K562 (cell line): ENCODE measurements at regions not wholly inside any gene's neighbourhood (a gene's known extent, or its start where the extent isn't known, plus 50 kb on each side); places are given as distances from the start of the nearest gene placed in this dataset.

ENCODE experiments used
- ATAC-seq: fragments of 200-7000 bp; cut with Tn5 transposase; 3 replicates; pipeline ENCODE4 v1.9.1; 2020; ENCODE audit warnings: moderate library complexity
- BruUV-seq: library from RNA; stranded (reverse); fragments of 400-500 nt; replicated peaks from 2 replicates; lab custom pipeline; 2021; lab: Mats Ljungman, UMichigan
- CTCF ChIA-PET: fragments of 300-600 bp; formaldehyde crosslinking; extraction: SDS; loops from one replicate; lab custom pipeline; 2021; ENCODE audit warnings: low intra/inter-chr PET ratio; lab: Yijun Ruan, JAX
- POLR2A ChIA-PET: fragments of 300-600, 350-650 bp; sonication (Branson Sonifier 250); formaldehyde crosslinking; extraction: SDS; loops from one replicate; lab custom pipeline; 2021; ENCODE audit warnings: antibody characterized with exemption, inconsistent platforms; lab: Yijun Ruan, JAX
- DNase-seq, 4 experiments: peaks; one replicate each; pipeline versions ENCODE4 v3.0.0 to v3.0.0-alpha.2; 2011 to 2018; ENCODE audit warnings: low spot score in 3 of 4, mixed read lengths in 3 of 4; ENCODE audit errors: extremely low read depth in 1 of 4
- FAIRE-seq: peaks from 2 replicates; lab custom pipeline; 2011; peaks lifted over from hg19 to GRCh38; lab: Jason Lieb, UNC
- H2AFZ ChIP-seq: 2 replicates; pipeline ENCODE4 v1.6.0; 2011; ENCODE audit warnings: low read depth, low read length, control low read depth, inconsistent platforms
- H3K27ac ChIP-seq: fragments of 200-600 bp; 3 replicates; pipeline ENCODE4 v1.8.0; 2011; ENCODE audit warnings: low read depth, mild to moderate bottlenecking, control low read depth, inconsistent platforms, low read length, moderate library complexity, mixed read lengths; ENCODE audit errors: extremely low read depth
- H3K27me3 ChIP-seq, 2 experiments: fragments of 300-600 bp in 1 of 2; 2 replicates in 1 of 2; 3 replicates in 1 of 2; pipeline versions ENCODE4 v1.6.0 to v1.8.0; 2011; ENCODE audit warnings: inconsistent platforms in 2 of 2, low read length in 2 of 2, mild to moderate bottlenecking in 1 of 2, mixed read lengths in 1 of 2, moderate library complexity in 1 of 2; ENCODE audit not compliant: control insufficient read depth in 2 of 2, insufficient read depth in 2 of 2
- H3K36me3 ChIP-seq: fragments of 300-600 bp; 3 replicates; pipeline ENCODE4 v1.8.0; 2011; ENCODE audit warnings: mild to moderate bottlenecking, low read length, inconsistent platforms; ENCODE audit not compliant: control insufficient read depth, insufficient read depth
- H3K4me1 ChIP-seq, 2 experiments: fragments of 200-600 bp in 1 of 2; replicated peaks in 1 of 2; 2 replicates in 1 of 2; 3 replicates in 1 of 2; pipeline versions ENCODE4 v1.5.1 to v1.8.0; 2011; ENCODE audit warnings: inconsistent platforms in 2 of 2, low read length in 2 of 2, mild to moderate bottlenecking in 1 of 2, mixed read lengths in 1 of 2, moderate library complexity in 1 of 2; ENCODE audit not compliant: control insufficient read depth in 2 of 2, insufficient read depth in 2 of 2
- H3K4me2 ChIP-seq: 2 replicates; pipeline ENCODE4 v1.6.1; 2011; ENCODE audit warnings: low read length, control low read depth, inconsistent platforms, mixed read lengths; ENCODE audit not compliant: insufficient read depth
- H3K4me3 ChIP-seq: fragments of 200-600 bp; sonication (generic), shearing (Covaris generic); 2 replicates; pipeline ENCODE4 v1.5.1; 2016; ENCODE audit warnings: control low read depth, inconsistent platforms
- H3K79me2 ChIP-seq: fragments of 200-600 bp; 3 replicates; pipeline ENCODE4 v1.8.0; 2011; ENCODE audit warnings: low read length, inconsistent platforms; ENCODE audit not compliant: control insufficient read depth, insufficient read depth
- H3K9ac ChIP-seq, 2 experiments: 2 replicates each; pipeline versions ENCODE4 v1.6.0 to v1.6.1; 2011; ENCODE audit warnings: low read depth in 2 of 2, low read length in 2 of 2, control low read depth in 1 of 2, inconsistent platforms in 1 of 2, mild to moderate bottlenecking in 1 of 2, mixed read lengths in 1 of 2; ENCODE audit not compliant: insufficient read depth in 1 of 2
- H3K9me1 ChIP-seq: one replicate; pipeline ENCODE4 v1.6.0; 2011; ENCODE audit warnings: inconsistent platforms, mild to moderate bottlenecking, low read length, moderate library complexity; ENCODE audit not compliant: control insufficient read depth, insufficient read depth
- H3K9me3 ChIP-seq: replicated peaks from 2 replicates; pipeline ENCODE4 v1.5.1; 2011; ENCODE audit warnings: low read depth, low read length, inconsistent platforms; ENCODE audit not compliant: control insufficient read depth, insufficient read depth
- H4K20me1 ChIP-seq: replicated peaks from 2 replicates; pipeline ENCODE4 v1.6.1; 2011; ENCODE audit warnings: low read length, inconsistent platforms, mixed read lengths; ENCODE audit not compliant: control insufficient read depth, insufficient read depth
- CSDE1 ChIP-seq, 2 experiments: fragments of 450-650 bp; IDR thresholded peaks; 2 replicates each; pipeline ENCODE4 v1.6.1; 2016; ENCODE audit warnings: mild to moderate bottlenecking in 1 of 2
- EWSR1 ChIP-seq: fragments of 450-650 bp; IDR thresholded peaks from 2 replicates; pipeline ENCODE4 v1.6.1; 2018; ENCODE audit warnings: borderline replicate concordance, mild to moderate bottlenecking, low read depth, moderate library complexity; ENCODE audit not compliant: partially characterized antibody
- MAFG ChIP-seq: fragments of 450-650 bp; conservative IDR thresholded peaks from 2 replicates; pipeline ENCODE4 v1.6.1; 2016; ENCODE audit warnings: missing genetic modification characterization, missing compliant biosample characterization
- MCM2 ChIP-seq: fragments of 450-650 bp; IDR thresholded peaks from 2 replicates; pipeline ENCODE4 v1.6.1; 2017; ENCODE audit warnings: low read depth, mild to moderate bottlenecking
- RBBP5 ChIP-seq: fragments of 200-600 bp; sonication (generic); IDR thresholded peaks from 2 replicates; pipeline ENCODE4 v1.6.1; 2012; ENCODE audit warnings: borderline replicate concordance, mild to moderate bottlenecking, low read length, control low read depth, inconsistent platforms; ENCODE audit not compliant: insufficient read depth, poor library complexity, severe bottlenecking
- RBM34 ChIP-seq: fragments of 200-400 bp; formaldehyde crosslinking; IDR thresholded peaks from 2 replicates; pipeline ENCODE4 v1.6.1; 2018; ENCODE audit warnings: low read length, borderline replicate concordance; ENCODE audit not compliant: insufficient read depth
- RNF2 ChIP-seq: sonication (generic); IDR thresholded peaks from 2 replicates; pipeline ENCODE4 v1.6.1; 2016
- SIX5 ChIP-seq, 2 experiments: IDR thresholded peaks; 2 replicates each; pipeline ENCODE4 v1.6.1; 2011; ENCODE audit warnings: low read length in 2 of 2, borderline replicate concordance in 1 of 2, low read depth in 1 of 2, mild to moderate bottlenecking in 1 of 2, moderate library complexity in 1 of 2; ENCODE audit not compliant: insufficient read depth in 1 of 2
- SMC3 ChIP-seq: conservative IDR thresholded peaks from 2 replicates; pipeline ENCODE4 v1.6.1; 2011; ENCODE audit warnings: low read depth, low read length, improper control_type of control experiment; ENCODE audit not compliant: insufficient read depth
- TSC22D4 ChIP-seq: fragments of 450-650 bp; IDR thresholded peaks from 2 replicates; pipeline ENCODE4 v1.6.1; 2016; ENCODE audit warnings: missing genetic modification characterization, missing biosample characterization, control low read depth
- ZKSCAN3 ChIP-seq: fragments of 250-450 bp; sonication (Bioruptor Pico); IDR thresholded peaks from 2 replicates; pipeline ENCODE4 v1.4.0; 2020
- ZNF124 ChIP-seq: sonication (generic); formaldehyde crosslinking; IDR thresholded peaks from 2 replicates; pipeline ENCODE4 v1.8.1; 2022; ENCODE audit warnings: missing genetic modification reagents
- ZNF274 ChIP-seq: IDR thresholded peaks from 2 replicates; pipeline ENCODE4 v1.6.1; 2011; ENCODE audit warnings: low read depth, mild to moderate bottlenecking, low read length, moderate library complexity, borderline replicate concordance
- ZNF57 ChIP-seq: fragments of 450-650 bp; formaldehyde crosslinking; IDR thresholded peaks from 2 replicates; pipeline ENCODE4 v1.4.0; 2020; ENCODE audit warnings: mild to moderate bottlenecking, moderate library complexity
- ZNF764 ChIP-seq: fragments of 250-450 bp; sonication (Bioruptor Pico); IDR thresholded peaks from 2 replicates; pipeline ENCODE4 v1.4.0; 2020; ENCODE audit warnings: low read depth, mild to moderate bottlenecking, moderate library complexity
- WGBS: fragments of 100-300 bp; shearing (Covaris generic); methylation state at CpG from one replicate; pipeline ENCODE4 v1.1.6; 2016; ENCODE audit warnings: low coverage, mixed read lengths; ENCODE audit not compliant: insufficient coverage; ENCODE audit errors: missing lambda C conversion rate; 5-methylcytosine and 5-hydroxymethylcytosine counted together
- in situ Hi-C: fragments of 300-500 bp; cut with MboI; formaldehyde crosslinking; loops from 4 replicates; pipeline ENCODE4 v1.15.0; 2018; ENCODE audit warnings: inconsistent platforms, mixed read lengths
- intact Hi-C: fragments of 100-400 bp; cut with micrococcal nuclease; formaldehyde crosslinking; loops from 2 replicates; pipeline ENCODE4 v1.14.2; 2022
- TF ChIP-seq, protein P1 (sequence below): fragments of 450-650 bp; formaldehyde crosslinking; IDR thresholded peaks from 2 replicates; pipeline ENCODE4 v1.4.0; 2020; ENCODE audit warnings: mild to moderate bottlenecking
- TF ChIP-seq, protein P2 (sequence below): fragments of 250-450 bp; sonication (Bioruptor Pico); IDR thresholded peaks from 2 replicates; pipeline ENCODE4 v1.8.0; 2022; ENCODE audit warnings: inconsistent platforms, mild to moderate bottlenecking, moderate library complexity, borderline replicate concordance
- TF ChIP-seq, protein P3 (sequence below): fragments of 250-450 bp; sonication (Bioruptor Pico); IDR thresholded peaks from 2 replicates; pipeline ENCODE4 v1.5.0; 2020; ENCODE audit warnings: mild to moderate bottlenecking, borderline replicate concordance
- TF ChIP-seq, protein P4 (sequence below): conservative IDR thresholded peaks from 2 replicates; pipeline ENCODE4 v1.6.1; 2011; ENCODE audit warnings: low read depth, mild to moderate bottlenecking, low read length; ENCODE audit not compliant: control insufficient read depth

DNA sequence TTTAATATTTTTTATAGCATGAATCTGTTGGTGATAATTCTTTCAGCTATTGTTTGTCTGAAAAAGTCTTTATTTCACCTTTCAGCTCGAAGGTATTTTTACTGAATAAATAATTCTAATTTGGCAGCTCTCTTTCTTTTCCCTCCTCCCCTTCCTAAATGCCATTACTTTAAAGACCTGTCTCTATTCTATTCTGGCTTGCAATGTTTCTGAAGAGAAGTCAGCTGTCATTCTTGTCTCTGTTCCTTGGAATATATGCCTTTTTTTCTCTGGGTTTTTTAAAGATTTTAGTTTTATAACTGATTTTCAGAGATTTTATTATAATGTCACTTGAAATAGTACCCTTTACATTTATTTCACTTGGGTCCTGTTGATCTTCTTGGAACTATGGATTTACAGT is 237.9 kb upstream of the DAAM1 start:
- Histone ChIP-seq H3K36me3 (no peaks in the 10 kb centered on the region), H3K4me3 (no peak overlapping the region), H3K9me1 (no peaks in the 10 kb centered on the region), H3K27ac (no peak overlapping the region), H3K9ac (no peak overlapping the region), H2AFZ (no peak overlapping the region), H3K27me3 (no peaks in the 10 kb centered on the region), H4K20me1 (no peaks in the 10 kb centered on the region), H3K79me2 (no peaks in the 10 kb centered on the region), H3K4me2 (no peak overlapping the region), H3K9me3 (no peaks in the 10 kb centered on the region), H3K4me1 (no peaks in the 10 kb centered on the region)
- ATAC-seq (no peak), FAIRE-seq (no peak), DNase-seq (no peak)
- intact Hi-C loops = no loop called here
- CTCF ChIA-PET = no interaction called here
- in situ Hi-C loops = no loop called here
- WGBS = 0% methylated on average over 1 of the region's 1 CpG
- POLR2A ChIA-PET = no interaction called here
- BruUV-seq = no TSS peak
- TF ChIP-seq, protein P1, sequence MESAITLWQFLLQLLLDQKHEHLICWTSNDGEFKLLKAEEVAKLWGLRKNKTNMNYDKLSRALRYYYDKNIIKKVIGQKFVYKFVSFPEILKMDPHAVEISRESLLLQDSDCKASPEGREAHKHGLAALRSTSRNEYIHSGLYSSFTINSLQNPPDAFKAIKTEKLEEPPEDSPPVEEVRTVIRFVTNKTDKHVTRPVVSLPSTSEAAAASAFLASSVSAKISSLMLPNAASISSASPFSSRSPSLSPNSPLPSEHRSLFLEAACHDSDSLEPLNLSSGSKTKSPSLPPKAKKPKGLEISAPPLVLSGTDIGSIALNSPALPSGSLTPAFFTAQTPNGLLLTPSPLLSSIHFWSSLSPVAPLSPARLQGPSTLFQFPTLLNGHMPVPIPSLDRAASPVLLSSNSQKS (CRISPR knock-in tag) = no peak
- no peak for TF ChIP-seq TSC22D4 (tag)
- TF ChIP-seq MAFG (tag) = no peak
- TF ChIP-seq ZNF764 = no peak
- no peak for TF ChIP-seq ZNF274
- no peak for TF ChIP-seq CSDE1 (IDR thresholded peaks at IDR 0.05)
- TF ChIP-seq MCM2 = no peak
- TF ChIP-seq, protein P2, sequence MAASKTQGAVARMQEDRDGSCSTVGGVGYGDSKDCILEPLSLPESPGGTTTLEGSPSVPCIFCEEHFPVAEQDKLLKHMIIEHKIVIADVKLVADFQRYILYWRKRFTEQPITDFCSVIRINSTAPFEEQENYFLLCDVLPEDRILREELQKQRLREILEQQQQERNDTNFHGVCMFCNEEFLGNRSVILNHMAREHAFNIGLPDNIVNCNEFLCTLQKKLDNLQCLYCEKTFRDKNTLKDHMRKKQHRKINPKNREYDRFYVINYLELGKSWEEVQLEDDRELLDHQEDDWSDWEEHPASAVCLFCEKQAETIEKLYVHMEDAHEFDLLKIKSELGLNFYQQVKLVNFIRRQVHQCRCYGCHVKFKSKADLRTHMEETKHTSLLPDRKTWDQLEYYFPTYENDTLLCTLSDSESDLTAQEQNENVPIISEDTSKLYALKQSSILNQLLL (CRISPR knock-in tag) = no peak
- TF ChIP-seq, protein P3, sequence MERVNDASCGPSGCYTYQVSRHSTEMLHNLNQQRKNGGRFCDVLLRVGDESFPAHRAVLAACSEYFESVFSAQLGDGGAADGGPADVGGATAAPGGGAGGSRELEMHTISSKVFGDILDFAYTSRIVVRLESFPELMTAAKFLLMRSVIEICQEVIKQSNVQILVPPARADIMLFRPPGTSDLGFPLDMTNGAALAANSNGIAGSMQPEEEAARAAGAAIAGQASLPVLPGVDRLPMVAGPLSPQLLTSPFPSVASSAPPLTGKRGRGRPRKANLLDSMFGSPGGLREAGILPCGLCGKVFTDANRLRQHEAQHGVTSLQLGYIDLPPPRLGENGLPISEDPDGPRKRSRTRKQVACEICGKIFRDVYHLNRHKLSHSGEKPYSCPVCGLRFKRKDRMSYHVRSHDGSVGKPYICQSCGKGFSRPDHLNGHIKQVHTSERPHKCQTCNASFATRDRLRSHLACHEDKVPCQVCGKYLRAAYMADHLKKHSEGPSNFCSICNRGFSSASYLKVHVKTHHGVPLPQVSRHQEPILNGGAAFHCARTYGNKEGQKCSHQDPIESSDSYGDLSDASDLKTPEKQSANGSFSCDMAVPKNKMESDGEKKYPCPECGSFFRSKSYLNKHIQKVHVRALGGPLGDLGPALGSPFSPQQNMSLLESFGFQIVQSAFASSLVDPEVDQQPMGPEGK (CRISPR knock-in tag) = no peak
- TF ChIP-seq RNF2 = no peak
- no peak for TF ChIP-seq SIX5 (IDR thresholded peaks at IDR 0.05; ENCODE audit: borderline replicate concordance in 1 of 2, insufficient read depth in 1 of 2, low read depth in 1 of 2, low read length in 2 of 2)
- no peak for TF ChIP-seq RBM34
- no peak for TF ChIP-seq SMC3
- no peak for TF ChIP-seq ZKSCAN3 (CRISPR knock-in tag)
- TF ChIP-seq, protein P4, sequence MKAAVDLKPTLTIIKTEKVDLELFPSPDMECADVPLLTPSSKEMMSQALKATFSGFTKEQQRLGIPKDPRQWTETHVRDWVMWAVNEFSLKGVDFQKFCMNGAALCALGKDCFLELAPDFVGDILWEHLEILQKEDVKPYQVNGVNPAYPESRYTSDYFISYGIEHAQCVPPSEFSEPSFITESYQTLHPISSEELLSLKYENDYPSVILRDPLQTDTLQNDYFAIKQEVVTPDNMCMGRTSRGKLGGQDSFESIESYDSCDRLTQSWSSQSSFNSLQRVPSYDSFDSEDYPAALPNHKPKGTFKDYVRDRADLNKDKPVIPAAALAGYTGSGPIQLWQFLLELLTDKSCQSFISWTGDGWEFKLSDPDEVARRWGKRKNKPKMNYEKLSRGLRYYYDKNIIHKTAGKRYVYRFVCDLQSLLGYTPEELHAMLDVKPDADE = no peak
- no peak for TF ChIP-seq ZNF57
- no peak for TF ChIP-seq EWSR1
- TF ChIP-seq ZNF124 = no peak
- TF ChIP-seq RBBP5 = no peak
